HCT116 (cell line): ENCODE measurements at regions not wholly inside any gene's neighbourhood (a gene's known extent, or its start where the extent isn't known, plus 50 kb on each side); places are given as distances from the start of the nearest gene placed in this dataset.

Experiments used
- ATAC-seq: fragments of 200-7000 bp; cut with Tn5 transposase; 2 replicates; pipeline ENCODE4 v1.9.1; 2020; ENCODE audit warnings: mild to moderate bottlenecking, moderate library complexity
- BruUV-seq: library from RNA; stranded (reverse); fragments of 400-500 nt; replicated peaks from 2 replicates; lab custom pipeline; 2021; lab: Mats Ljungman, UMichigan
- CTCF ChIA-PET: fragments of 300-600 bp; sonication (Branson Sonifier 250); formaldehyde crosslinking; loops from one replicate; lab custom pipeline; 2021; ENCODE audit warnings: antibody characterized with exemption; lab: Charles Lee
- POLR2A ChIA-PET: fragments of 300-600, 350-600 bp; sonication (Branson Sonifier 250); formaldehyde crosslinking; loops from one replicate; lab custom pipeline; 2021; ENCODE audit warnings: antibody characterized with exemption; lab: Charles Lee
- RAD21 ChIA-PET, 2 experiments: fragments of 300-600 bp; sonication (Branson Sonifier 250); formaldehyde crosslinking; loops; one replicate each; lab custom pipeline; 2023; ENCODE audit warnings: low total read pairs in 2 of 2; ENCODE audit not compliant: uncharacterized antibody in 2 of 2, unreplicated experiment in 2 of 2, low non-redundant PET in 1 of 2; lab: Charles Lee
- DNase-seq: peaks from one replicate; pipeline ENCODE4 v3.0.0-alpha.2; 2010; ENCODE audit warnings: low read depth, low spot score
- H2AFZ ChIP-seq: fragments of 200-600 bp; shearing (Covaris generic), sonication (generic); 2 replicates; pipeline ENCODE4 v1.6.1; 2017; ENCODE audit warnings: low read depth, mixed run types, mixed read lengths, antibody characterized with exemption, low read length; ENCODE audit not compliant: poor library complexity, severe bottlenecking
- H3K27ac ChIP-seq: 2 replicates; pipeline ENCODE4 v1.5.1; 2012; ENCODE audit warnings: low read depth, low read length
- H3K27me3 ChIP-seq: fragments of 200-600 bp; sonication (generic); 2 replicates; pipeline ENCODE4 v1.6.1; 2016; ENCODE audit warnings: mixed run types, low read length, mixed read lengths; ENCODE audit not compliant: insufficient read depth
- H3K36me3 ChIP-seq, 2 experiments: fragments of 200-500 bp in 1 of 2; fragments of 200-600 bp in 1 of 2; sonication (Bioruptor generic) in 1 of 2; sonication (generic) in 1 of 2; 2 replicates each; pipeline versions ENCODE4 v1.5.1 to v1.6.1; 2014 to 2016; ENCODE audit warnings: low read length in 2 of 2, inconsistent platforms in 1 of 2, mixed read lengths in 1 of 2, mixed run types in 1 of 2; ENCODE audit not compliant: insufficient read depth in 2 of 2, control insufficient read depth in 1 of 2
- H3K4me1 ChIP-seq, 2 experiments: fragments of 200-600 bp in 1 of 2; sonication (generic) in 1 of 2; 2 replicates each; pipeline versions ENCODE4 v1.5.1 to v1.6.1; 2012 to 2017; ENCODE audit warnings: low read length in 2 of 2, inconsistent platforms in 1 of 2, mild to moderate bottlenecking in 1 of 2, mixed read lengths in 1 of 2, mixed run types in 1 of 2, moderate library complexity in 1 of 2; ENCODE audit not compliant: insufficient read depth in 2 of 2, control insufficient read depth in 1 of 2
- H3K4me2 ChIP-seq: fragments of 200-600 bp; sonication (generic); 2 replicates; pipeline ENCODE4 v1.6.1; 2017; ENCODE audit warnings: mixed run types, low read length, mixed read lengths
- H3K4me3 ChIP-seq, 2 experiments: fragments of 200-600 bp in 1 of 2; sonication (generic) in 1 of 2; replicated peaks in 1 of 2; 2 replicates each; pipeline ENCODE4 v1.5.1; 2011 to 2016; ENCODE audit warnings: low read length in 2 of 2, control low read depth in 1 of 2, low read depth in 1 of 2, mild to moderate bottlenecking in 1 of 2, mixed read lengths in 1 of 2, mixed run types in 1 of 2
- H3K79me2 ChIP-seq: fragments of 200-600 bp; sonication (generic); 2 replicates; pipeline ENCODE4 v1.6.1; 2017; ENCODE audit warnings: mild to moderate bottlenecking, mixed run types, low read length, moderate library complexity, mixed read lengths; ENCODE audit not compliant: insufficient read depth
- H3K9ac ChIP-seq: fragments of 200-600 bp; sonication (generic); 2 replicates; pipeline ENCODE4 v1.6.1; 2016; ENCODE audit warnings: low read length, mixed read lengths
- H3K9me2 ChIP-seq: fragments of 200-600 bp; sonication (generic), shearing (Covaris generic); 2 replicates; pipeline ENCODE4 v1.6.1; 2017; ENCODE audit warnings: mixed run types, mild to moderate bottlenecking, moderate library complexity; ENCODE audit not compliant: insufficient read depth
- H3K9me3 ChIP-seq, 2 experiments: fragments of 200-500 bp in 1 of 2; fragments of 200-600 bp in 1 of 2; sonication (Bioruptor generic) in 1 of 2; sonication (generic) in 1 of 2; 2 replicates each; pipeline ENCODE4 v1.6.1; 2014 to 2017; ENCODE audit warnings: low read length in 2 of 2, mixed read lengths in 2 of 2, inconsistent platforms in 1 of 2, low read depth in 1 of 2, mild to moderate bottlenecking in 1 of 2, mixed run types in 1 of 2, moderate library complexity in 1 of 2; ENCODE audit not compliant: control insufficient read depth in 1 of 2, insufficient read depth in 1 of 2
- H4K20me1 ChIP-seq: fragments of 200-600 bp; sonication (generic), shearing (Covaris generic); 2 replicates; pipeline ENCODE4 v1.6.1; 2017; ENCODE audit warnings: mixed run types, mild to moderate bottlenecking, moderate library complexity; ENCODE audit not compliant: insufficient read depth
- CBX3 ChIP-seq: IDR thresholded peaks from 2 replicates; pipeline ENCODE4 v1.6.1; 2012; ENCODE audit warnings: low read depth
- CEBPB ChIP-seq: IDR thresholded peaks from 2 replicates; pipeline ENCODE4 v1.6.1; 2012; ENCODE audit warnings: low read depth
- EGR1 ChIP-seq: IDR thresholded peaks from 2 replicates; pipeline ENCODE4 v1.6.1; 2012; ENCODE audit warnings: low read depth
- EZH2 ChIP-seq: fragments of 200-600 bp; sonication (generic); IDR thresholded peaks from 2 replicates; pipeline ENCODE4 v1.6.1; 2017; ENCODE audit warnings: antibody characterized with exemption, mixed run types
- FOSL1 ChIP-seq: IDR thresholded peaks from 2 replicates; pipeline ENCODE4 v1.6.1; 2012; ENCODE audit warnings: low read depth
- MAX ChIP-seq: IDR thresholded peaks from 2 replicates; pipeline ENCODE4 v1.6.1; 2012
- POLR2A ChIP-seq: IDR thresholded peaks from 2 replicates; pipeline ENCODE4 v1.7.0; 2011; ENCODE audit warnings: borderline replicate concordance; ENCODE audit not compliant: insufficient read depth, insufficient read length; ENCODE audit errors: extremely low read depth
- POLR2AphosphoS5 ChIP-seq: IDR thresholded peaks from 2 replicates; pipeline ENCODE4 v1.6.1; 2011; ENCODE audit warnings: mild to moderate bottlenecking, low read depth, low read length, moderate library complexity
- RAD21 ChIP-seq: IDR thresholded peaks from 2 replicates; pipeline ENCODE4 v1.6.1; 2012; ENCODE audit warnings: low read depth, mild to moderate bottlenecking
- REST ChIP-seq: IDR thresholded peaks from 2 replicates; pipeline ENCODE4 v1.6.1; 2012; ENCODE audit warnings: low read depth
- SIN3A ChIP-seq: IDR thresholded peaks from 2 replicates; pipeline ENCODE4 v1.6.1; 2012; ENCODE audit warnings: low read depth
- SP1 ChIP-seq: IDR thresholded peaks from 2 replicates; pipeline ENCODE4 v1.6.1; 2012; ENCODE audit warnings: low read depth
- SRF ChIP-seq: IDR thresholded peaks from 2 replicates; pipeline ENCODE4 v1.6.1; 2012; ENCODE audit warnings: low read depth
- TCF7L2 ChIP-seq: IDR thresholded peaks from 2 replicates; pipeline ENCODE4 v1.7.0; 2011; ENCODE audit warnings: borderline replicate concordance, inconsistent platforms; ENCODE audit not compliant: insufficient read depth, insufficient read length; ENCODE audit errors: extremely low read depth
- YY1 ChIP-seq: IDR thresholded peaks from 2 replicates; pipeline ENCODE4 v1.6.1; 2011; ENCODE audit warnings: low read length, low read depth, moderate library complexity, mild to moderate bottlenecking; ENCODE audit not compliant: insufficient replicate concordance; ENCODE audit errors: extremely low read depth
- ZBTB33 ChIP-seq: IDR thresholded peaks from 2 replicates; pipeline ENCODE4 v1.6.1; 2011; ENCODE audit warnings: mild to moderate bottlenecking, low read length, moderate library complexity; ENCODE audit not compliant: insufficient replicate concordance; ENCODE audit errors: extremely low read depth
- ZFX ChIP-seq: fragments of 450-650 bp; IDR thresholded peaks from 2 replicates; pipeline ENCODE4 v1.6.1; 2017
- intact Hi-C: fragments of 100-400 bp; cut with micrococcal nuclease; formaldehyde crosslinking; loops from 2 replicates; pipeline ENCODE4 v1.10.0; 2022

- Histone ChIP-seq H3K27ac (no peak overlapping the region), H3K9me2 (no peaks in the 10 kb centered on the region), H3K36me3 (no peaks in the 10 kb centered on the region), H3K79me2 (no peaks in the 10 kb centered on the region), H2AFZ (no peak overlapping the region), H3K9ac (no peak overlapping the region), H3K4me2 (no peak overlapping the region), H4K20me1 (no peaks in the 10 kb centered on the region), H3K4me3 (no peak overlapping the region), H3K27me3 (no peaks in the 10 kb centered on the region), H3K4me1 (no peaks in the 10 kb centered on the region), H3K9me3 (peaks cover 9 to 25% of the 10 kb centered on the region in 2 experiments; a peak in 2 of 4 replicates)
- DNase-seq (no peak), ATAC-seq (no peak)
- ChIA-PET RAD21 (no interaction called here), POLR2A (no interaction called here), CTCF (no interaction called here)
- no TSS peak for BruUV-seq
- TF ChIP-seq RAD21: no peak
- TF ChIP-seq CBX3: no peak
- TF ChIP-seq POLR2AphosphoS5: no peak
- no peak for TF ChIP-seq EZH2
- TF ChIP-seq SIN3A: no peak
- TF ChIP-seq MAX: no peak
- intact Hi-C loops: no loop called here
These were observed 1139.8 kb downstream of the CDH11 start for GRCh38 chr16:63982110-63982509.

GRCh38 chr16:63981639-63982038, 1140.2 kb downstream of the CDH11 start:
- H3K9ac ChIP-seq: no peak overlapping the region
- no peak overlapping the region for H3K4me3 ChIP-seq
- no peaks in the 10 kb centered on the region for H3K36me3 ChIP-seq
- H2AFZ ChIP-seq: no peak overlapping the region
- H3K27ac ChIP-seq: no peak overlapping the region
- H3K9me3 ChIP-seq: peaks cover 9 to 20% of the 10 kb centered on the region in 2 experiments; a peak in 2 of 4 replicates
- H3K27me3 ChIP-seq: no peaks in the 10 kb centered on the region
- no peak overlapping the region for H3K4me2 ChIP-seq
- RAD21 ChIA-PET: no interaction called here
- no peaks in the 10 kb centered on the region for H4K20me1 ChIP-seq
- no peaks in the 10 kb centered on the region for H3K4me1 ChIP-seq
- H3K9me2 ChIP-seq: no peaks in the 10 kb centered on the region
- CTCF ChIA-PET: no interaction called here
- POLR2A ChIA-PET: no interaction called here
- DNase-seq (no peak), ATAC-seq (no peak)
- no peaks in the 10 kb centered on the region for H3K79me2 ChIP-seq
- intact Hi-C loops: no loop called here
- no TSS peak for BruUV-seq
- TF ChIP-seq SRF: no peak
- TF ChIP-seq TCF7L2: no peak
- TF ChIP-seq POLR2AphosphoS5: no peak
- no peak for TF ChIP-seq FOSL1
- no peak for TF ChIP-seq CBX3
- no peak for TF ChIP-seq CEBPB
- no peak for TF ChIP-seq EGR1
- TF ChIP-seq MAX: no peak
- no peak for TF ChIP-seq YY1
- no peak for TF ChIP-seq SP1
- TF ChIP-seq POLR2A: no peak
- no peak for TF ChIP-seq ZBTB33
- TF ChIP-seq RAD21: no peak
- no peak for TF ChIP-seq REST
- TF ChIP-seq ZFX: no peak
